Trophoblast cell (in vitro differentiated cells and primary cell): ENCODE measurements at regions not wholly inside any gene's neighbourhood (a gene's known extent, or its start where the extent isn't known, plus 50 kb on each side); places are given as distances from the start of the nearest gene placed in this dataset.

ENCODE experiments used
- DNase-seq, 2 donors: peaks; one replicate each; pipeline ENCODE4 v3.0.0-alpha.2; 2016
- H2AFZ ChIP-seq: 2 replicates; pipeline ENCODE4 v1.6.1; 2013; ENCODE audit warnings: low read length, moderate library complexity, mild to moderate bottlenecking; ENCODE audit not compliant: insufficient read depth, poor library complexity
- H2AK5ac ChIP-seq: 2 replicates; pipeline ENCODE4 v1.6.1; 2013; ENCODE audit warnings: mild to moderate bottlenecking, low read length
- H2BK120ac ChIP-seq: 2 replicates; pipeline ENCODE4 v1.6.1; 2013; ENCODE audit warnings: low read length, mild to moderate bottlenecking, moderate library complexity; ENCODE audit not compliant: insufficient read depth, poor library complexity
- H2BK12ac ChIP-seq: 2 replicates; pipeline ENCODE4 v1.6.1; 2013; ENCODE audit warnings: mild to moderate bottlenecking, low read length, moderate library complexity
- H2BK5ac ChIP-seq: 2 replicates; pipeline ENCODE4 v1.6.1; 2013; ENCODE audit warnings: low read length, low read depth, moderate library complexity, mild to moderate bottlenecking; ENCODE audit not compliant: poor library complexity
- H3K14ac ChIP-seq: 2 replicates; pipeline ENCODE4 v1.6.1; 2013; ENCODE audit warnings: mild to moderate bottlenecking, low read length
- H3K18ac ChIP-seq: 2 replicates; pipeline ENCODE4 v1.6.1; 2013; ENCODE audit warnings: mild to moderate bottlenecking, low read length
- H3K23ac ChIP-seq: 2 replicates; pipeline ENCODE4 v1.6.1; 2013; ENCODE audit warnings: low read length
- H3K27ac ChIP-seq: 2 replicates; pipeline ENCODE4 v1.5.1; 2013; ENCODE audit warnings: low read depth, mild to moderate bottlenecking, inconsistent platforms, low read length, moderate library complexity
- H3K27me3 ChIP-seq: 2 replicates; pipeline ENCODE4 v1.6.1; 2013; ENCODE audit warnings: inconsistent platforms, mild to moderate bottlenecking, low read length, moderate library complexity; ENCODE audit not compliant: insufficient read depth
- H3K36me3 ChIP-seq, 2 experiments: 1 replicate in 1 of 2; 2 replicates in 1 of 2; pipeline ENCODE4 v1.6.1; 2013; ENCODE audit warnings: low read length in 2 of 2, mild to moderate bottlenecking in 2 of 2, moderate library complexity in 1 of 2; ENCODE audit not compliant: insufficient read depth in 2 of 2, control insufficient read depth in 1 of 2
- H3K4ac ChIP-seq: 2 replicates; pipeline ENCODE4 v1.6.1; 2013; ENCODE audit warnings: low read depth, mild to moderate bottlenecking, low read length, moderate library complexity
- H3K4me1 ChIP-seq, 2 experiments: 1 replicate in 1 of 2; 2 replicates in 1 of 2; pipeline ENCODE4 v1.6.1; 2013; ENCODE audit warnings: low read length in 2 of 2, mild to moderate bottlenecking in 2 of 2, moderate library complexity in 1 of 2; ENCODE audit not compliant: insufficient read depth in 2 of 2, control insufficient read depth in 1 of 2
- H3K4me2 ChIP-seq: 2 replicates; pipeline ENCODE4 v1.6.1; 2013; ENCODE audit warnings: inconsistent platforms, mild to moderate bottlenecking, low read length, moderate library complexity
- H3K4me3 ChIP-seq: 2 replicates; pipeline ENCODE4 v1.5.1; 2013; ENCODE audit warnings: mild to moderate bottlenecking, low read depth, low read length, inconsistent platforms
- H3K79me1 ChIP-seq: one replicate; pipeline ENCODE4 v1.6.1; 2013; ENCODE audit warnings: low read length
- H3K79me2 ChIP-seq: 2 replicates; pipeline ENCODE4 v1.6.1; 2013; ENCODE audit warnings: low read length, mild to moderate bottlenecking; ENCODE audit not compliant: control insufficient read depth, insufficient read depth, poor library complexity
- H3K9ac ChIP-seq: 2 replicates; pipeline ENCODE4 v1.6.1; 2013; ENCODE audit warnings: mild to moderate bottlenecking, low read length
- H3K9me3 ChIP-seq: 2 replicates; pipeline ENCODE4 v1.6.1; 2013; ENCODE audit warnings: low read depth, mild to moderate bottlenecking, control low read depth, inconsistent platforms, low read length; ENCODE audit not compliant: insufficient read depth
- H4K12ac ChIP-seq: 2 replicates; pipeline ENCODE4 v1.6.1; 2013; ENCODE audit warnings: low read depth, mild to moderate bottlenecking, low read length, moderate library complexity
- H4K8ac ChIP-seq: 2 replicates; pipeline ENCODE4 v1.6.1; 2013; ENCODE audit warnings: low read depth, mild to moderate bottlenecking, low read length, moderate library complexity
- H4K91ac ChIP-seq: one replicate; pipeline ENCODE4 v1.6.1; 2013; ENCODE audit warnings: low read depth, mild to moderate bottlenecking, low read length, moderate library complexity
- WGBS: extraction: QIAGEN DNeasy Blood & Tissue Kit; methylation state at CpG from one replicate; pipeline ENCODE4 v1.1.7; 2013; ENCODE audit warnings: missing lambda C conversion rate; ENCODE audit not compliant: insufficient read length, insufficient coverage; ENCODE audit errors: extremely low coverage; 5-methylcytosine and 5-hydroxymethylcytosine counted together

- H4K8ac ChIP-seq, result no peak overlapping the region
- no peak overlapping the region for H3K4ac ChIP-seq
- H4K12ac ChIP-seq, result no peak overlapping the region
- H2AK5ac ChIP-seq, result no peak overlapping the region
- no peak overlapping the region for H3K18ac ChIP-seq
- DNase-seq, result no peak
- no peaks in the 10 kb centered on the region for H3K9me3 ChIP-seq
- no peak overlapping the region for H3K9ac ChIP-seq
- no CpG with 5 or more reads among the region's 11 CpGs for WGBS
- no peak overlapping the region for H2BK12ac ChIP-seq
- H2BK5ac ChIP-seq, result no peak overlapping the region
- H2AFZ ChIP-seq, result no peak overlapping the region
- no peak overlapping the region for H3K4me3 ChIP-seq
- H3K4me1 ChIP-seq, result no peaks in the 10 kb centered on the region
- H3K27ac ChIP-seq, result no peak overlapping the region
- H3K23ac ChIP-seq, result no peak overlapping the region
- no peaks in the 10 kb centered on the region for H3K79me2 ChIP-seq
- H3K27me3 ChIP-seq, result no peaks in the 10 kb centered on the region
- no peak overlapping the region for H4K91ac ChIP-seq
- H3K79me1 ChIP-seq, result no peaks in the 10 kb centered on the region
- H3K14ac ChIP-seq, result no peak overlapping the region
- H3K4me2 ChIP-seq, result no peak overlapping the region
- H3K36me3 ChIP-seq, result no peaks in the 10 kb centered on the region
- H2BK120ac ChIP-seq, result no peak overlapping the region
Observed at GRCh38 chr7:117982071-117983055, 109.1 kb upstream of the CTTNBP2 start.

DNA sequence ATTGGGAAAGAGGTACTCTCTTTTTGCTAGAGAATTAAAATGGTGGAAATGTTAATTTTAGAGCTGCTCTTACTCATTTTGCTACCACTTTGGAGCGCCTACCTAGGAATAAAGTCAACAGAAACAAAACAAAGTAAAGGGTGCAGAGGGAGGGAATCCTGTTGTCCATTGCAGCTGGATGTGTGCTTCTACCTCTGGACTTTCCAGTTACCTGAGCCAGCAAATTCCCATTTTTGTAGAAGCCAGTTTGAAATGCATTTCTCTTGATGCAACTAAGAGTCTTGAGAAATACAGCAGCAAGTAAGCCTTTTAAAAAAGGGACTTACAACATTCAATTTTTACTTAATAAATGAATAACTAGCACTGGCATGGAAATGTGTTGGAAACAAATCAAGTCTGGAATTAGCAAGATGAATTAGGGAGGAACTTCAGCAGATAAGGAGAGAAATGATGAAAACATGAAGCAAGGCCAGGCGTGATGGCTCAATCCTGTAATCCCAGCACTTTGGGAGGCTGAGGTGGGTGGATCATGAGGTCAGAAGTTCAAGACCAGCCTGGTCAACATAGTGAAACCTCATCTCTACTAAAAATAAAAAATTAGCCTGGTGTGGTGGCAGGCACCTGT, 113.5 kb upstream of the CTTNBP2 start:
- Histone ChIP-seq H3K14ac (no peak overlapping the region), H3K4me2 (no peak overlapping the region)
- WGBS, result no CpG with 5 or more reads among the region's 2 CpGs

DNA sequence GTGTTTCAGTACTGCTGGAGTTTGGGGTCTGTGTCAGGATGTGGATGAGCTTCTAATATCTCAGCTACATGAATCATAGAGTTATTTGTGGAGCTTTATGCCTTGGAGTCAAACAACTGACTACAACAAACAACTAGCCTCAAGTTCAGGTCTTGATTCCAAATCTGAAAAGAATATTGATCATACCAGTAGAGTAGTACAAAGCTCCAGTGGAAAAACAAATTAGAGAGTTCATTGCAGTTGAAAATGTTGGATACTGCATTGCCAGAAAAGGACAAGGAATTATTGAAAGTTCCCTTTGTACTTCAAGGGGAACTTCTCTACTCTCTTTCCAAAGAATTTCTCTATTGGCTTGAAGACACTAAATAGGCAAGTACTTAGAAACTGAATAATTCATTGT, 117.6 kb upstream of the CTTNBP2 start:
- Histone ChIP-seq H3K23ac (no peak overlapping the region), H3K79me2 (no peaks in the 10 kb centered on the region), H2BK12ac (no peak overlapping the region), H2BK120ac (no peak overlapping the region), H3K4ac (no peak overlapping the region), H3K27ac (no peak overlapping the region), H3K79me1 (peaks cover 6% of the 10 kb centered on the region), H3K36me3 (peaks cover 0 to 3% of the 10 kb centered on the region in 2 experiments), H3K4me2 (no peak overlapping the region), H3K4me1 (no peaks in the 10 kb centered on the region), H4K8ac (no peak overlapping the region), H3K9me3 (peaks cover 3% of the 10 kb centered on the region), H4K91ac (no peak overlapping the region), H3K9ac (no peak overlapping the region), H4K12ac (no peak overlapping the region), H2AFZ (no peak overlapping the region), H3K14ac (no peak overlapping the region), H2AK5ac (no peak overlapping the region), H3K18ac (no peak overlapping the region), H2BK5ac (no peak overlapping the region), H3K4me3 (no peak overlapping the region), H3K27me3 (no peaks in the 10 kb centered on the region)
- no peak for DNase-seq

More for the DNA sequence above, 113.5 kb upstream of the CTTNBP2 start:
- H3K4ac ChIP-seq, result no peak overlapping the region
- no peaks in the 10 kb centered on the region for H3K4me1 ChIP-seq
- no peak overlapping the region for H4K12ac ChIP-seq
- H2BK12ac ChIP-seq, result no peak overlapping the region
- no peak for DNase-seq
- no peak overlapping the region for H3K18ac ChIP-seq
- no peak overlapping the region for H4K91ac ChIP-seq
- H3K27me3 ChIP-seq, result no peaks in the 10 kb centered on the region
- no peaks in the 10 kb centered on the region for H3K36me3 ChIP-seq
- H4K8ac ChIP-seq, result no peak overlapping the region
- H3K9ac ChIP-seq, result no peak overlapping the region
- H2BK5ac ChIP-seq, result no peak overlapping the region
- H3K4me3 ChIP-seq, result no peak overlapping the region
- no peak overlapping the region for H2AK5ac ChIP-seq
- no peak overlapping the region for H3K23ac ChIP-seq
- H3K9me3 ChIP-seq, result no peaks in the 10 kb centered on the region
- H2BK120ac ChIP-seq, result no peak overlapping the region
- no peaks in the 10 kb centered on the region for H3K79me2 ChIP-seq
- H3K27ac ChIP-seq, result no peak overlapping the region
- H3K79me1 ChIP-seq, result no peaks in the 10 kb centered on the region
- no peak overlapping the region for H2AFZ ChIP-seq

- Histone ChIP-seq H2BK5ac (no peak overlapping the region), H3K4me1 (no peaks in the 10 kb centered on the region), H4K91ac (no peak overlapping the region), H3K79me1 (peaks cover 11% of the 10 kb centered on the region), H3K14ac (no peak overlapping the region), H2BK120ac (no peak overlapping the region), H3K4me3 (no peak overlapping the region), H3K79me2 (no peaks in the 10 kb centered on the region), H4K8ac (no peak overlapping the region), H4K12ac (no peak overlapping the region), H3K23ac (no peak overlapping the region), H3K36me3 (peaks cover 0 to 3% of the 10 kb centered on the region in 2 experiments), H2AK5ac (no peak overlapping the region), H2BK12ac (no peak overlapping the region), H3K4ac (no peak overlapping the region), H3K9me3 (peaks cover 3% of the 10 kb centered on the region), H3K18ac (no peak overlapping the region), H2AFZ (no peak overlapping the region), H3K27ac (no peak overlapping the region), H3K27me3 (no peaks in the 10 kb centered on the region), H3K9ac (no peak overlapping the region), H3K4me2 (no peak overlapping the region)
- no peak for DNase-seq
- WGBS, result no CpG with 5 or more reads among the region's 1 CpG
Observed at GRCh38 chr7:117992635-117993376, 119.6 kb upstream of the CTTNBP2 start.
